NT2/D1 (cell line): ENCODE measurements at regions not wholly inside any gene's neighbourhood (a gene's known extent, or its start where the extent isn't known, plus 50 kb on each side); places are given as distances from the start of the nearest gene placed in this dataset.

ENCODE experiments used
- YY1 ChIP-seq: IDR thresholded peaks from 2 replicates; pipeline ENCODE4 v1.6.1; 2011; ENCODE audit not compliant: insufficient read length, insufficient read depth
- ZNF274 ChIP-seq: IDR thresholded peaks from 2 replicates; pipeline ENCODE4 v1.6.1; 2011; ENCODE audit warnings: mild to moderate bottlenecking, low read depth, low read length

- TF ChIP-seq ZNF274 (no peak), YY1 (no peak)
Observed at GRCh38 chr1:101511202-101511891, 274.5 kb downstream of the S1PR1 start.
